ENCODE measurements at regions not wholly inside any gene's neighbourhood (a gene's known extent, or its start where the extent isn't known, plus 50 kb on each side); places are given as distances from the start of the nearest gene placed in this dataset.

DNA sequence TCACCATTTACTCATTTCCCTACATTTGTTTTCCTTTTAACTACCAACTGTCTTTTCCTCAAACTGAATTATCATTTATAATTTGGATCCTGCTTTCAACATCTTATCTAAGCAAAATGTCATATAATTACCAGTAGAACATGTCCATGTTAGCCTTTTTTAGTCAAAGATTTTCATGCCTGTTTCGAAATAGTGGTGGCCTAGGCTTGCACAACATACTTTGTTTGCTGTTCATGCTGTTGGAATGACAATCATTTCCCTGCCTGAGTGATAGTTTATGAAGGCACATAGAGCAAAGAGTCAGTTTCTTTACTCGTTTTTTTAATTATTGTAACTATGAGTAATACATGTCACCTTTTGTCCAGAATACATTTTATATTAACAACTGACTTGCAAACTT lies 144.3 kb upstream of the ANO3 start:
- Mint-ChIP-seq H3K9me3 (no peaks in the 10 kb centered on the region), H3K27me3 (ENCODE audit: insufficient read depth, low read depth, poor library complexity) (no peaks in the 10 kb centered on the region), H3K36me3 (ENCODE audit: low read depth) (no peaks in the 10 kb centered on the region), H3K4me1 (no peaks in the 10 kb centered on the region), H3K4me3 (no peak overlapping the region), H3K27ac (no peak overlapping the region)
- no peak overlapping the region for H2AFZ ChIP-seq
- H3K4me2 ChIP-seq = no peak overlapping the region
- H3K9me2 ChIP-seq (ENCODE audit: insufficient read depth) = no peaks in the 10 kb centered on the region
- H3K4me1 ChIP-seq (ENCODE audit: insufficient read depth) = no peaks in the 10 kb centered on the region
- H3K36me3 ChIP-seq (ENCODE audit: insufficient read depth) = no peaks in the 10 kb centered on the region
- DNase-seq (ENCODE audit: low spot score) = no peak
- no peak overlapping the region for H3K4me3 ChIP-seq
- no peak for TF ChIP-seq JUNB (IDR thresholded peaks at IDR 0.05; ENCODE audit: unreplicated experiment)
- TF ChIP-seq CREB1 (CRISPR knock-in tag; IDR thresholded peaks at IDR 0.05; ENCODE audit: low read depth) = no peak
- no peak for TF ChIP-seq ZNF114 (CRISPR knock-in tag; IDR thresholded peaks at IDR 0.05)
- TF ChIP-seq, protein P1, sequence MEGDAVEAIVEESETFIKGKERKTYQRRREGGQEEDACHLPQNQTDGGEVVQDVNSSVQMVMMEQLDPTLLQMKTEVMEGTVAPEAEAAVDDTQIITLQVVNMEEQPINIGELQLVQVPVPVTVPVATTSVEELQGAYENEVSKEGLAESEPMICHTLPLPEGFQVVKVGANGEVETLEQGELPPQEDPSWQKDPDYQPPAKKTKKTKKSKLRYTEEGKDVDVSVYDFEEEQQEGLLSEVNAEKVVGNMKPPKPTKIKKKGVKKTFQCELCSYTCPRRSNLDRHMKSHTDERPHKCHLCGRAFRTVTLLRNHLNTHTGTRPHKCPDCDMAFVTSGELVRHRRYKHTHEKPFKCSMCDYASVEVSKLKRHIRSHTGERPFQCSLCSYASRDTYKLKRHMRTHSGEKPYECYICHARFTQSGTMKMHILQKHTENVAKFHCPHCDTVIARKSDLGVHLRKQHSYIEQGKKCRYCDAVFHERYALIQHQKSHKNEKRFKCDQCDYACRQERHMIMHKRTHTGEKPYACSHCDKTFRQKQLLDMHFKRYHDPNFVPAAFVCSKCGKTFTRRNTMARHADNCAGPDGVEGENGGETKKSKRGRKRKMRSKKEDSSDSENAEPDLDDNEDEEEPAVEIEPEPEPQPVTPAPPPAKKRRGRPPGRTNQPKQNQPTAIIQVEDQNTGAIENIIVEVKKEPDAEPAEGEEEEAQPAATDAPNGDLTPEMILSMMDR (conservative IDR thresholded peaks at IDR 0.05; ENCODE audit: low read depth in 2 of 2) = no peak
- TF ChIP-seq POLR2AphosphoS5 (IDR thresholded peaks at IDR 0.05; ENCODE audit: low read depth) = no peak
- TF ChIP-seq STAT1 (IDR thresholded peaks at IDR 0.05; ENCODE audit: unreplicated experiment) = no peak
- TF ChIP-seq, protein P2, sequence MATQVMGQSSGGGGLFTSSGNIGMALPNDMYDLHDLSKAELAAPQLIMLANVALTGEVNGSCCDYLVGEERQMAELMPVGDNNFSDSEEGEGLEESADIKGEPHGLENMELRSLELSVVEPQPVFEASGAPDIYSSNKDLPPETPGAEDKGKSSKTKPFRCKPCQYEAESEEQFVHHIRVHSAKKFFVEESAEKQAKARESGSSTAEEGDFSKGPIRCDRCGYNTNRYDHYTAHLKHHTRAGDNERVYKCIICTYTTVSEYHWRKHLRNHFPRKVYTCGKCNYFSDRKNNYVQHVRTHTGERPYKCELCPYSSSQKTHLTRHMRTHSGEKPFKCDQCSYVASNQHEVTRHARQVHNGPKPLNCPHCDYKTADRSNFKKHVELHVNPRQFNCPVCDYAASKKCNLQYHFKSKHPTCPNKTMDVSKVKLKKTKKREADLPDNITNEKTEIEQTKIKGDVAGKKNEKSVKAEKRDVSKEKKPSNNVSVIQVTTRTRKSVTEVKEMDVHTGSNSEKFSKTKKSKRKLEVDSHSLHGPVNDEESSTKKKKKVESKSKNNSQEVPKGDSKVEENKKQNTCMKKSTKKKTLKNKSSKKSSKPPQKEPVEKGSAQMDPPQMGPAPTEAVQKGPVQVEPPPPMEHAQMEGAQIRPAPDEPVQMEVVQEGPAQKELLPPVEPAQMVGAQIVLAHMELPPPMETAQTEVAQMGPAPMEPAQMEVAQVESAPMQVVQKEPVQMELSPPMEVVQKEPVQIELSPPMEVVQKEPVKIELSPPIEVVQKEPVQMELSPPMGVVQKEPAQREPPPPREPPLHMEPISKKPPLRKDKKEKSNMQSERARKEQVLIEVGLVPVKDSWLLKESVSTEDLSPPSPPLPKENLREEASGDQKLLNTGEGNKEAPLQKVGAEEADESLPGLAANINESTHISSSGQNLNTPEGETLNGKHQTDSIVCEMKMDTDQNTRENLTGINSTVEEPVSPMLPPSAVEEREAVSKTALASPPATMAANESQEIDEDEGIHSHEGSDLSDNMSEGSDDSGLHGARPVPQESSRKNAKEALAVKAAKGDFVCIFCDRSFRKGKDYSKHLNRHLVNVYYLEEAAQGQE (IDR thresholded peaks at IDR 0.05; ENCODE audit: unreplicated experiment) = no peak
- no peak for TF ChIP-seq EZH2phosphoT487 (IDR thresholded peaks at IDR 0.05; ENCODE audit: unreplicated experiment)
- H4K20me1 ChIP-seq (replicated peaks; ENCODE audit: insufficient read depth) = no peaks in the 10 kb centered on the region
- no peaks in the 10 kb centered on the region for H3K27me3 ChIP-seq (ENCODE audit: insufficient read depth)
- H3K27ac ChIP-seq (ENCODE audit: low read depth) = no peak overlapping the region
- no peaks in the 10 kb centered on the region for H3K79me2 ChIP-seq (replicated peaks; ENCODE audit: insufficient read depth)
- ATAC-seq = no peak
- no peaks in the 10 kb centered on the region for H3F3A ChIP-seq (replicated peaks; ENCODE audit: low read depth)

DNA sequence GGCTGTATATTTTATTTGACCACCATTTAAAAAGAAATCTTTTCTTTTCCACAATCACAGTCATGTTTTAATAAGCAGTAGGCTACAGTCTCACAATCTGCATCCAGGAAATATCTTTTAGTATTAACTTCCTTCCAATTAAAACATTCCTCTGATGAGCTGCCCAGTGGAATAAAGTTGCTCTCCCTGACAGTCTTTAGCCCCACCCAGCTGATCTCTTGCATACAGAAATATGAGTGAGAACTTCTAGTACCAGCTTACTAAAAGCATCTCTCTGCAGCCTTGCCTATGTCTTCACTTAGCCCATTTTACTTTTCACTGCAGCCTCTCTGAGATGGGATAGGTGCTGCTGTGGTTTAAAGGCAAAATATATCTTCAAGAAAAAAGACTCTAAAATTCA lies 143.4 kb upstream of the ANO3 start:
- Histone ChIP-seq H3K4me1 (ENCODE audit: insufficient read depth) (no peaks in the 10 kb centered on the region), H3K4me2 (no peak overlapping the region), H3K9me2 (ENCODE audit: insufficient read depth) (no peaks in the 10 kb centered on the region), H2AFZ (no peak overlapping the region), H3F3A (replicated peaks; ENCODE audit: low read depth) (no peaks in the 10 kb centered on the region), H3K36me3 (ENCODE audit: insufficient read depth) (no peaks in the 10 kb centered on the region), H3K27me3 (ENCODE audit: insufficient read depth) (no peaks in the 10 kb centered on the region), H3K4me3 (no peak overlapping the region), H3K27ac (ENCODE audit: low read depth) (no peak overlapping the region), H3K79me2 (replicated peaks; ENCODE audit: insufficient read depth) (no peaks in the 10 kb centered on the region), H4K20me1 (replicated peaks; ENCODE audit: insufficient read depth) (no peaks in the 10 kb centered on the region)
- no peak for ATAC-seq
- Mint-ChIP-seq H3K36me3 (ENCODE audit: low read depth) (no peaks in the 10 kb centered on the region), H3K4me3 (no peak overlapping the region), H3K4me1 (no peaks in the 10 kb centered on the region), H3K27me3 (ENCODE audit: insufficient read depth, low read depth, poor library complexity) (no peaks in the 10 kb centered on the region), H3K9me3 (no peaks in the 10 kb centered on the region), H3K27ac (no peak overlapping the region)
- no peak for DNase-seq (ENCODE audit: low spot score)
- TF ChIP-seq ZNF331 (CRISPR knock-in tag; IDR thresholded peaks at IDR 0.05; ENCODE audit: low read depth) = no peak
- no peak for TF ChIP-seq CREB1 (CRISPR knock-in tag; IDR thresholded peaks at IDR 0.05; ENCODE audit: low read depth)
- no peak for TF ChIP-seq EZH2phosphoT487 (IDR thresholded peaks at IDR 0.05; ENCODE audit: unreplicated experiment)
- TF ChIP-seq, protein P2 (IDR thresholded peaks at IDR 0.05; ENCODE audit: unreplicated experiment) = no peak
- TF ChIP-seq STAT1 (IDR thresholded peaks at IDR 0.05; ENCODE audit: unreplicated experiment) = no peak
- no peak for TF ChIP-seq NANOG (IDR thresholded peaks at IDR 0.05; ENCODE audit: borderline replicate concordance)
- TF ChIP-seq, protein P1 (conservative IDR thresholded peaks at IDR 0.05; ENCODE audit: low read depth in 2 of 2) = no peak
- TF ChIP-seq, protein P3, sequence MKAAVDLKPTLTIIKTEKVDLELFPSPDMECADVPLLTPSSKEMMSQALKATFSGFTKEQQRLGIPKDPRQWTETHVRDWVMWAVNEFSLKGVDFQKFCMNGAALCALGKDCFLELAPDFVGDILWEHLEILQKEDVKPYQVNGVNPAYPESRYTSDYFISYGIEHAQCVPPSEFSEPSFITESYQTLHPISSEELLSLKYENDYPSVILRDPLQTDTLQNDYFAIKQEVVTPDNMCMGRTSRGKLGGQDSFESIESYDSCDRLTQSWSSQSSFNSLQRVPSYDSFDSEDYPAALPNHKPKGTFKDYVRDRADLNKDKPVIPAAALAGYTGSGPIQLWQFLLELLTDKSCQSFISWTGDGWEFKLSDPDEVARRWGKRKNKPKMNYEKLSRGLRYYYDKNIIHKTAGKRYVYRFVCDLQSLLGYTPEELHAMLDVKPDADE (IDR thresholded peaks at IDR 0.05) = no peak
- TF ChIP-seq EZH2 (IDR thresholded peaks at IDR 0.05; ENCODE audit: low read depth, unreplicated experiment) = no peak
- no peak for TF ChIP-seq POLR2AphosphoS5 (IDR thresholded peaks at IDR 0.05; ENCODE audit: low read depth)
- TF ChIP-seq JUNB (IDR thresholded peaks at IDR 0.05; ENCODE audit: unreplicated experiment) = no peak
- TF ChIP-seq ZNF114 (CRISPR knock-in tag; IDR thresholded peaks at IDR 0.05) = no peak

Data from GM23338 (cell line).